Activated effector memory CD4-positive, alpha-beta T cell treated with anti-CD3 and anti-CD28 coated beads, Interleukin-2, amount 50 U/mL, for 16 hours (primary cell): ENCODE measurements at regions not wholly inside any gene's neighbourhood (a gene's known extent, or its start where the extent isn't known, plus 50 kb on each side); places are given as distances from the start of the nearest gene placed in this dataset.
"Not testable (repeated sequence)": the region's sequence is repeated elsewhere in the genome, so short reads cannot be mapped to it uniquely, and the experiment has no call there.

Source experiments
- DNase-seq: peaks from one replicate; pipeline ENCODE4 v3.0.0-alpha.2; 2020

DNA sequence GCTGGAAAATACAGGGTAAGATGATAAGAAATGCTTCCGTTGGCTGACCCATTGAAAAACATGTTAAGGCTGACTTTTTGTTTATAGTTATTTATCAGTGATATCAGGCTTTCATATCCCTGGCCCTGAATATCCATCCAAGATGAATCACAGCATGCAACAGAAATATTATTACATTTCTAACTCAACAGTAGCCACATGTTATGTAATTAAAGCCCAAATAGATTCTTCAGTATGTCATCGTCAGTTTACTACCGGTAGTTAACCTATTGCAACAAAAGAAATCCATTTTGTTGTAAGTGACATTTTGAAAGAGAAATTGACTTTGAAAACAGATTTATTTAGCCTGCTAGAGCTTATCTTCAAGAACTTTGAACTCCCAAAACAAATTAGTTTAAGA, 354.1 kb upstream of the CELF2 start:
- DNase-seq: no peak

DNA sequence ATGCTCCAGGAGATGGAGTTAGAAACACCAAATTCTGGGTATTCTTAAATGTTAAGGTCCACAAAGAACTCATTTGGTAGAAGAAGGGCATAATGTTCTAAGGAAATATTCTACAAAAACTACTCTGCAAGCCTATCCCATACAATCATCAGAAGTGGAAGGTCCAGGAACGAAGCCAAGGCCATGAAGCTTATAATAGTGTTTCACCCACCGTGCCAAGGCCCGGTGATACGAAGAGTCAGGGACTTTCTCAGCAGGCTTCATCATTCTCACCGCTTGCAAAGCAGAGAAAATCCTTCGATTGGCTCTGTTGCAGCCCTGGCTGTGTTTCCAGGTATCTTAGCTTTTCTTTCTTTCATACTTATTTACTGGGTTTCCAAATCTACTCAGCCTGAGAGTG, 351.9 kb upstream of the CELF2 start:
- no peak for DNase-seq

DNA sequence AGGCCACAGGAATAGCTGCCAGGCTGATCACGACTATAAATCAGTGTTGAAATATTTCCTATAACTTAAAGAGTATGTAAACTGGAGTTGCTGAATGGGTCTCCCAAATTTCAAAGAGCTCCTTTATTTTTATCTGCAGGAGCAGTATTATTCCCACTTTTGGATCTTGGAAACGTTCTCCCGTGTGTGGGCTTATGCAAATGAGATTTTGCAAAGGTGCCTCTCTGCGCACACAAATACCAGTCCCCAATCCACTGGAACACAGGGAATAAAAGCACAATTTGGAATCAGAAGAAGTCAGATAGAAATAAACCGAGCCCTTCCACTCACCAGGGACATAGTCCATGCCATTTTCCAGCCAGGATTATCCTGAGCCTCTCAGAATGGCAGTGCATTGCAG, 350.2 kb upstream of the CELF2 start:
- no peak for DNase-seq

DNA sequence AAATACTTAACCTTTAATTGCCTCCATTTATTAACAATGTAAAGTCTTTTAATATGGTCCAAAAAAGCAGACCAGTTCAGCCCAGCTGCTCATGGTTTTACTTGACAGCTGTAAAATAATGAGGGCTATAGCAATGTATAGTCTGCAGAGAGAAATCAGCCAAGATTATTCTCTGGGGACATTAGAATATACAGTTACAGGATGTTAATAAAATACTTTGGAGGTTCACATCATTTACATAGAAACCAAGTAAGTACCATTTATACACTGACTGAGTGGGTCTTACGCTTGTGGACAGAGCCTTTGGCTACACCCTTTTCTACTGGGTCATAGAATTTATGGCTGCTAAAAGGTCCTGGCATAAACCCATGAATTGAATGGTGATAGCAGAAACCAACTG, 340.7 kb upstream of the CELF2 start:
- DNase-seq: no peak

DNA sequence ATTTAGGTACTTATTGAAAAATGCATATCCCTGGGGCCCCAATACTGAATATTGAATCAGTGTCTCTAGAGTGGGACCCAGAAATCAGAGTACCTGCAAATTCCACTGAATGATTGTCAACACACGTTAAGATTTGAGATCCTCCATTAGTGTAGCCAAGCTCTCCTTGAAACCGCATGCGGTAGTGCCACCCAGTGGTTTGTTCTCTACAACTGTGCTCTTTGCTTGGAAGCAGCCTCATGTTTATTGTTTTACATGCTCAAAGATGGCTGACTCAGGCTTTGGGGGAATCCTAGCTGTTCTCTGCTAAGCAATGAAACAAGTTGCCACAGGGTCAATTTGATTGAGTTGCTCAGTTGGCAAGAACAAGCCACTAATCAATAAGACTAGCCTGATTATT, 340.2 kb upstream of the CELF2 start:
- no peak for DNase-seq

DNA sequence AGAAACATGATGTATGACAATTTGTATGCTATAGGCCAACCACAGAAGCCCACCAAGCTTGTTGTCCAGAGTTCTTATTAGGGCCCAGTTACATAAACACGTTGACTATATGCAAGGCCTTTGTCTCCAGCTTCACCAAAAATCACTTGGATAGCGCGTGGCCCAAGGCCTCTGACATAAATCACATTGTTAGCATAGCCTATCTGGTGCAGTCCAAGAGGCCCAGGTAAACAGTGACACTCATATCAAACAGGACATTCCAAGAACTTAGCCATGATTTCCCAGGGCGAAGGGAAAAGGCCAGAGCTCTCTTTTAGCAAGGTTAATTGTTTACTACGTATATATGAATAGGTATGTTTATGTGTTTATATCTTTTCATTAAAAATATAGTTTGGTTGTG, 337.2 kb upstream of the CELF2 start:
- no peak for DNase-seq

DNA sequence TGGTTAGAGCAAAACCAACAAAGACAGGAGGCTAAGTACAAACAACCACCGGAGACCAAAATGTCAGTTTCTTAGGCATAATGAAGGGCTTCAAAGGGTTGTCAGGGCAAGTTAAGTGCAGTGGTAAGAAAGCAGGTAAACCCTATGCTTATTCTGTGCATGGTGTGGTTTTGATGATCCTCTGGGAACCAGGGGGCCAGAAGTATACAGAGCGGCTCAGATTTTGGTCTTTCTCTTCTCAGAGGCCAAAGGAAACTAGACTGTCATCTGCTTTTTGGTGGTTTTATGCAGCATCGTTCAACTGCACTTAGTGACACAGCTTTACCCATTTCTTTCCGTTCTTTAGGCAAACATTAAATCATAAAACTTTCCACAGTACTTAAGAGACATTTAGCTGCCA, 332.7 kb upstream of the CELF2 start:
- DNase-seq: no peak

DNA sequence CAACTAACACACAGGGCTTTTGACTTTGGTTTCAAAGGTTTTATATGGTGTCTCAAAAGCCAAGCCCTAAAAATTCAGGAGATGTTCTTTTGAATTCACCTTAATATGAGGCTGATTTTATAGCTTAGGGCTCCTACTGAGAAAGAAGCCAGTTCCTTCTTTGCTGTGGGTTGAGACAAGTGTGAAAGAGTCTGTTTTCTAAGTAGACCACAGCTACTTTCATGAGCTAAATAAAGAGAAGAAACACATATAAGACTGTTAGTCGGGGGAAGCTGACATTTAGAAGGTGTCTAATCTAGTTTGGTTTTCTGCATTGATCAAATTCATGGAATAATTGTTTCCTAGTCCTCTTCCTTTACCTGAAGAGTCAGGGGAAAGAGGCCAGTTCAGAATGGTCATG, 332.1 kb upstream of the CELF2 start:
- DNase-seq: no peak

DNA sequence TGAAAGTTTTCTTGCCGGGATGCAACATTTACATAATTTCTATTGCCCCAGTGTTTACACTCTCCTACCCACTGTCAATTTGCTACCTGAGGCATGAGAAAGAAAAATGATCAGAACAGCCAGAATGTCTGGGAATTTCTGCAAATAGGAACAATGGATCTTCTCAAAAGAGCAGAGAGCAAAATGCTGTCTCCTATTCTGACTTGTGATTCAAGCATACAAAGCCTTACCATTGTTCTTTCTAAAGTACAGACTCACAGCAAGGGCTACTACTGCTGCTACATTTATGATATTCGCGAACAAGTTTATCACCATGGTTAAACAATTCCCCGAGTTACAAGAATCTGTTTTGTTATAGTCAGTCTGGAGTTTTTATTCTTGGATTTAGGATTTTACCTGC, 329.9 kb upstream of the CELF2 start:
- DNase-seq: no peak

DNA sequence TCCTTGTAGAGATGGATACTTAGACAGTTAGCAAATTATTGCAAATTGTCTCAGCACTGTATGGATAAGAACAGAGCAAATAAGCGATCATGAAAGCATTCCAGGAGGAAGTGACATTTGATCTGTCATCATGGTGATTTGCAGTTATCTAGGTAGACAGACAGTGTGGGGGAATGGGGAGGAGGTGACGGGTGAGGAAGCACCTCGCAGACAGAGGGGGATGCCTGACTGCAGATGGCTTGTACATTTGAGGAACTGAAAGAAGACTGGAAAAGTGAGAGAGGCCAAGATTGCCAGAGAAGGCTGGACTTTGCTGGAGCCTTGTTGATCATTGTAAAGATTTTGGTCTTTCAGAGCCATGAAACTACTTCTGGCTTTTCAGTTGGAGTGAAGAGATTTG, 318.2 kb upstream of the CELF2 start:
- DNase-seq: no peak

DNA sequence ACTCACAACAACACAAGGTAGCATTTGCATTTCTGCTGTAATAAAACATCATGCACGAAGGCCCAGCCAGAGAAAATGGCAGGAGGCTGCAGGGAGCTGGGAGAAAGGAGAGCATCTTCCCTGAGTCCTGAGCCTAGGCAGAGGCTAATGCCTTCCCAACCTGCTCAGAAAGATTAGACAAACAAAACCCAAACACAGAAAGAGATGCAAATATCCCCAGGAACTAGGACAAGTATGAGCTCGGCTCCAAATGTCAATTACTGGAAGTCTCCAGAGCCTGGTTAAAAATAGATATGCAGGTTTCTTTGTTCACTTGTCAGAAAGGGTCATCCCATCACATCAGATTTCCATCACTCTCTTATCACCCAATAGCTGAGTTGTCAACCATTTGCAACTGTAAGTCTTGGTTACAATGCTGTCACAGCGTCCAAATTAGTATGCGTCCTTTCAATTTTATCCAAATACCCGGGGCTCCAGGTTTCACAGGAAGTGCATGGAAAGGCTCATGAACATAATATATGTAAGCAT, 316.5 kb upstream of the CELF2 start:
- DNase-seq: no peak

DNA sequence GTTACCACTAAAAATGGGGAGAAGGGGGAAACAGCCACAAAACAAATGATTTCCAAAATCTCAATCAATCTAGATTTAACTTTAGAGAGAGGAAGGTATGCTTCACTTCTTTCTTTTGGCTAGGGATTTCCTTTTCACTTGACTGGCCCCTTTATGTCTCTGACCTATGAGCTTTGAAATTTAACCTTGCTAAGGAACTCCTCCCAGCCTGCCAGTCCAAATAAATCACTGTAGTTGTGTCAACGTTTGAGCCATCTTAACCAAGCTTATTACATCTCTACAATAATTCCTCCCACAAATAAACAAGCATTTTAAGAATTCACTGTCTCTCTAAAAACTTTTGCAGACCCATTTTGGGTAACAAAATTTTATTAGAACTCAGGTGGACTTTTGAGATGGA, 315.5 kb upstream of the CELF2 start:
- DNase-seq: no peak

DNA sequence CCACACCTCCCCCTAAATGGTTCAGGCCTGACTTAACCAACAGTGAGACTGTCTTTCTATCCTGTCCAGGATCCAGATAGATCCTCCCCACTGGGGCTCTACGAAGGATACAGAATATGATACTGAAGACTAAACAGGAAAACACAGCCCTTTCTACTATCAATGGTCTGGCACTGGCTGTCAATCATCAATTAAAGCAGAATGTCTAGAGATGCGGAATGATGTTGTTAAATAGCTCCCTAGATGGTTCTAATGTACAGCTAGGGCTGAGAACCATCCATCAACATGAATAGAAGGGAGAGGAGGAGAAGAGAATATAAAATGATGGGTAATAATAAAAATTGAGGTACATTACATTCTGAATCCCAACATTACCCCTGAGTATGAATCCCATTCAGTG, 314.3 kb upstream of the CELF2 start:
- DNase-seq: no peak

DNA sequence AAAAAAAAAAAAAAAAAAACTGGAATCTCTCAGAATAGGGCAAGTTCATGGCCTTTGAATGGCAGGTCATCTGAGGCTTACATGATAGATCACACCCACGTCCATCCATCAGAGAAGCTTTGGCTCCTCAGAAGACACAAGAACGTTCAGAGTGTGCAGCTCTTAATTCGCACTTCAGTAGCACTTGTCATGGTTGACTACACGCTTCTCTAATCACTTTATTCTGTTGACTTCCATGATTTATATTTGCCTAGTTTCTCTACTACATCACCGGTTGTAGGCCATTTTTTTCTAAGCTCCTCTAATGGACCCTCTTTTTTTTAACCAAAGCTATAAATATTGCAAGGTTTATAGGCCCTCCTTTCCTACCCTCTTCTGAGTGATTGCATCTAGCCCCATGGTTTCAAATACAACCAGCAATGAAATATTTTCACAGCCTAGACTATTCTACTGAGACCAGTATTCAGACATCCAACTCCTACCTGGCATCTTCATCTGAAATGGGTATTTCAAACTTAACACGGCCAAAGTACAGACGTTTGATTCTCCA, 305.4 kb upstream of the CELF2 start:
- DNase-seq: no peak

DNA sequence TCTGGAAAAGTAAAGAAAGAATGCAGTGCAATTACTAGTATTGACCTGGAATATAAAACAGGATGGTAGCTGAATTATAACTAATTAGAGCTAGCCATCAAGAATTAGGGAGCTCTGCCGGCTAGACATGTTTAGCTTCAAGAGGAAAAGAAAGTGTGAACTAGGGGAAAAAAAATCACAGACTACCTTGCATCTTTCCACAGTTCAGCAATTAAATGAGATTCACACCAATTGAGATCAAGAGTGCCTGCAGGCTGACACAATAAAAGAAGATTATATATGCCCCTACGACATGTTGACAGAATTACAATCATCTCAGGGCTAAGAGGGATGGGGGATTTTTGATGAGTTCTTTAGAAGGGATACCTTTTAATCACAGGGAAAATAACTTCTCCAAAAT, 303.3 kb upstream of the CELF2 start:
- DNase-seq: no peak

DNA sequence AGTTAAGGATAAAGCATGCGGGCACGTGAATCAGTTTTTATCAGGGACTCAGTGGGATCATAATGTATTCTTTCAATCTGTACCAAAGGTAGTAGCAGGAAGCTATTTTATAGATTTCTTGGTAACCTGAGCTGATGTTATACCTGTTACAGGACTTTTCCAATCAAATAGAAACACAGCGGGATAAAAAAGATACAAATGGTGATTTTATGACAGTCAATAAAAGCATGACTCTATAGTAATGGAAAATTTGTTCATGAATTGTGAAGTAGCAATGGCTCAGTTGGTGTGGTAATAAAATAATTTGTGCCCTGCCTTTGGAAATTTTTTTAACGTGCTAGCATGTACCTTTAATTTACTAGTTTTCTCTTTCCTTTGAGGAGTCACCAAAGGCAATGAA, 300.7 kb upstream of the CELF2 start:
- no peak for DNase-seq

DNA sequence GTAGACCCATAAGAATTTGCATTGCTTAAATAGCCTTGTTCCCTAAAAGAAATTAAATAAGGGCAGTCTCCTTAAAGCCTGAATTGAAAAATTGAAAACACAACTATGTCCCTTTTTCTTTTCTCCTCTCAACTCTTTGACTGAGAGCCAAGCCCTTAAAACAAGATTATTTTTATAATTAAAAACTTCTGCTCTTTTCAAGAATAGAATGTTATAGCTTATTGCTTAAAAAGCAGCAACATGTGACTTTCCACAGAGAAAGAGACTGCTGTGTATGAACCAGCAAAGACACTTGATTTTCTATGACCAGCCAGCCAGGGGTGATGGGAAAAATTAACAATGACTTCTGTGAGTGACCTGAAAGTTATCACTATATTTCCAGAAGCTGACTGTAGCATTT, 295.2 kb upstream of the CELF2 start:
- DNase-seq: no peak

DNA sequence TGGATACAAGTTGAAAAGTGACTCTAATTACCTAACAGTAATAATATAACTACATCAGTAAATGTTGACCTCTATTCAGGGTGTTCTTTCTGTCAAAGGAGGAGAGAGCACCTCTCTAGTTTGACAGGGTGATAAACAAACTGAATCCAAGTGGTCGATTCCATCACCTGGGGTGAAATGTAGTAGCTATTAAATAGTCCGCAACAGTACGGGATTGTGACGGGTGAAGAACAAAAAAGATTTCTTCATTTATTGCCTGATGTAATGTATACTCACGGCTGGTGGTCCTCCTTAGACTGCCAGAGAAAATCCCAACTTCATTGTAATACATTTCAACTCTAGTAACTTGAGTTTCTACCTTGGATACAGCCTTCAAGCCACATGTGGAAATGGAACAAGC, 292.5 kb upstream of the CELF2 start:
- no peak for DNase-seq

DNA sequence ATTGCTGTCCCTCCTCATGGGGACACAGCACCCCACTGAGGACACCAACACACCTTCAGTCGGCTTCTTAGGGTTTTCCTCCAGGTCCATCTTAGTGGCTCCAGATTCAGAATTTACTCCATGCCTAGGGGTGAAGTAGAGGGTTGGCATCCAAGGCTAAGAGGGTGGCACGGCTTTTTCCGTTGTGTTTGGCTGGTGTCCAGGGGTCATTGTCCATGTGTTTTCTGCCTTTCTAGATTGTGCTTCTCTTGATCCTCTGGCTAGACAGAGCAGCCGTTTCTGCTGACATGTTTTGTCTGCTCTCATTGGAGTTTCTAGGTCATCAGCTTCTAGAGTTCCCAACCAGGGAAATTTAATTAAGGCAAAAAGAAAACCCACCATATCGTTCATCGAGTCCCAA, 291.6 kb upstream of the CELF2 start:
- DNase-seq: no peak

DNA sequence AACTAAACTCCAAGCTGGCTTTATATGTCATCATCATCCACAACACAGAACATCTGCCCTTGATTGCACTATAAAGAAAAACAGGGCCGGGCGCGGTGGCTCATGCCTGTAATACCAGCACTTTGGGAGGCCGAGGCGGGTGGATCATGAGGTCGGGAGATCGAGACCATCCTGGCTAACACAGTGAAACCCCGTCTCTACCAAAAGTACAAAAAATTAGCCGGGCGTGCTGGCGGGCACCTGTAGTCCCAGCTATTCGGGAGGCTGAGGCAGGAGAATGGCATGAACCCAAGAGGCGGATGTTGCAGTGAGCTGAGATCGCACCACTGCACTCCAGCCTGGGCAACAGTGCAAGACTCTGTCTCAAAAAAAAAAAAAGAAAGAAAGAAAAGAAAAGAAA, 290.3 kb upstream of the CELF2 start:
- not testable (repeated sequence) for DNase-seq

DNA sequence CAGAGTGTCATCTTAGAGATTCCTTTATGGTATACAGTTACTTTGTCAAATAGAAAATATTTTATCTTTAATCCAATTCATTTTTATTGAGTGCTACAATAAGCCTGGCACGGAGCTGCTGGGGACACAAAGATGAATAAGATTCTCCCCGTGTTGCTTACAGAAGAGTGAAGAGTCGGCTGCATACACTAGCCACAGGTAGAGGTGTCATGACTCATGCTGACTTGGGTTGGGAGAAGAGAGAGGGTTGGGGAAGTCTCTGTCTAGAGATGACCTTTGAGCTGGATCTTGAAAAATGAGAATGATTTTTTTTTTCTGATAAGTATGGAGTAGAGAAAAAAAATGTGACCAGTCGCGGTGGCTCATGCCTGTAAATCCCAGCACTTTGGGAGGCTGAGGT, 289.9 kb upstream of the CELF2 start:
- DNase-seq: no peak

DNA sequence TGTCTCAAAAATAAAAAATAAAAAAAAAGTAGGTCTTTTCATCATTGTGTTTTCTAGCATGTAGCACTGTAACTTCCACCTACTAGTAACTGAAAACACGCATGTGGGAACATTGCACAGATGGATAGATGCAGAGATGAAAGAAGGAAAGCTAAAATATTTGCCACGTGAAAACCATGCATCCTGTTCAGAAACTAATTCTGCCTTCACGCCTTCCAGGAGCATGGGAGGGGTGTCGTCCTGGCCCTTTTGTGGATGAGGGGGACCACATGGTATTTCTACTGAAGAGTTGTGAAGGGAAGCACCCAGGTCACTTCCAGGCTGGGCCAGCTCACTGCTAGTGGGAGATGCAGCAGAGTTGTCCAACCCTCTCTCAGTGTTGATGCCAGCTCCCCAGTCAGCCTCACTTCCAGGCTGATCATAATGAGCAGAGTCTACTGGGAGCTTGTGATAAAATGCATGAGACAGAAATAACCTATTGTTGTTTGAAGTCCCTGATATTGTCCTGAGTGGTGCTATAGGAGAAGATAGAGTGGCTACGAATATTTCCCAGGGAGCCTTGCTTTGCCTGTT, 287.1 kb upstream of the CELF2 start:
- no peak for DNase-seq

DNA sequence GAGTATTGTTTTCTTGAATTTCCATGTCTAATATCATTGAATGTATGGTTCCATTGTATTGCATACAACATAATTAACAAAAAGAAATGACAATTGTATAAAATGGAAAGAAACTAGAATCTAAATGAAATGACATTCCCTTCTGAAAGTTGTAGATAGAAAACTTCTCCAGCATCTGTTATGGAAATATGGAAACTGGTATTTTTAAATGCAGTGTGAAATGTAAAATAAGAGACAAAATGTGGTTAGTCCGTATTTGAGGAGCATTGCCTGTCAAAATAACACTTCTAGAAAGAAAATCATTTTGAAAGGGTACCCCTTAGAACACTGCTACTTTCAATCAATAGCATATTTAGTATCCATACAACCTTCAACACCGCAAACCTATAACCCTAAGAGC, 286.3 kb upstream of the CELF2 start:
- no peak for DNase-seq

DNA sequence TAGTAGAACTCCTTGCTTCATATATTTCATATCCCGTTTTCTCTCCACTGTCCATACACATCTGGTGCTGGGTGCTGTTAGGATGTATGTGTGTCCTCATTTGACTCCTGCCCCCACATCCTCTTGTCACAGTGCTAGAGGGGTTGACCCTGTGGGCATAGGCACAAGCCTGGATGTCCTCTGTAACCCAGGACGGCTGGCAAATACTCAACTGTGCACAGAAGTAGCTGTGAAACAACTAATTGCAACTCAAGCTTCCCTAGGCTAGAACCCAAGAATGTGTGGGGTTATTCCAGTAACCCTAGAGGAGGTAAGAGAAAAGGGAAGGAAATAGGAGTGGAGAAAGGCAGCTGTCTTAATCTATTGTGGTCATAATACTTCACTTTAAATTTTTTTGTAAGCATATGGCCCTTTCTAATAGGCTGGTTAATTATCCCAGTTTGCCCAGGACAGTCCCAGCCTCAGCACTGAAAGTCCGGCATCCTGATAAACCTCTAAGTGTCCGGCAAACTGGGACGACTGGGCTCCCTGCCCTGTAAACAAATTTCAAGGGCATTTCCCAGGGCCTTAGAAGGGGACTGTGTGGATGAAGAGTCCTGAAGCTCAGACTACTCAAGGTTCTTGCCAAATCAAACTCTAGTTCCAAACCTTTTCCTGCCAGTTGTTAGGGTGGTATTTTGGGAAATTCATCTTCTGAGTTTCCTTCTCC, 283.2 kb upstream of the CELF2 start:
- no peak for DNase-seq

DNA sequence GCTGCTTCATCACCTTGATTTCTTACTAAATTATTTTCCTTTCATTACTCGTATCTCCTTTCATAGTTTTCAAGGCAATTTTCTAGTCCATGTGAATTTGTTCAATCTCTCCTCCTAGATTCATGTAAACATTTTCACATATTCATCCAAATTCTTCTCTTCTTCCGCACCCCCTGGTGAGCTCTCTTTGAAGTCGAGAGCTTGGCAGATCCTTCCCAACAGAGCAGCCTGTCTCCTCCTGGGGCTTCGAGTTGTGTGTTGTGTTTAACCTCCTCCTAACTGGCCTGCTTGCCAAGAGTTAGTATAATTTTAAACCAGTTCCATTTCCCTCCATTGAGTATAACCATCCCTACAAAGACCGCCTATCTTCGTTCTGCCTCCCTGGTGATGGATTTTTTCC, 272.4 kb upstream of the CELF2 start:
- DNase-seq: no peak
